Spleen (tissue), 7 donors: ENCODE measurements at regions not wholly inside any gene's neighbourhood (a gene's known extent, or its start where the extent isn't known, plus 50 kb on each side); places are given as distances from the start of the nearest gene placed in this dataset.

Source experiments
- CTCF ChIP-seq, 11 experiments: fragments of 200-600 bp in 7 of 11; fragments of 450-650 bp in 4 of 11; sonication (generic) in 4 of 11; IDR thresholded peaks in 8 of 11; conservative IDR thresholded peaks in 3 of 11; 1 replicate in 7 of 11; 2 replicates in 4 of 11; pipeline versions ENCODE4 v1.4.0 to v1.8.0; 2016 to 2021; ENCODE audit warnings: antibody characterized with exemption in 11 of 11, inconsistent platforms in 4 of 11, mild to moderate bottlenecking in 1 of 11
- POLR2A ChIP-seq, 3 donors: fragments of 450-650 bp; IDR thresholded peaks; one replicate each; pipeline ENCODE4 v1.5.1; 2017; ENCODE audit warnings: antibody characterized with exemption in 3 of 3, mild to moderate bottlenecking in 1 of 3
- POLR2AphosphoS5 ChIP-seq, 3 donors: sonication (generic); formaldehyde crosslinking; IDR thresholded peaks; one replicate each; pipeline ENCODE4 v1.5.1; 2017; ENCODE audit warnings: antibody characterized with exemption in 3 of 3
- donor health status: DM: no; HTN: no; CAD: no; lungs with moderate emphysema.
- donor health status: DM: no; HTN: no; CAD: no.
- donor health status: DM: no; HTN: no; CAD: no.

- no peak for TF ChIP-seq POLR2A (IDR thresholded peaks at IDR 0.05)
- no peak for TF ChIP-seq CTCF (IDR thresholded peaks at IDR 0.05 in 8 of 11, conservative IDR thresholded peaks at IDR 0.05 in 3 of 11)
- no peak for TF ChIP-seq POLR2AphosphoS5 (IDR thresholded peaks at IDR 0.05)
Observed at GRCh38 chr7:52151559-52151958, 835.0 kb upstream of the COBL start.
